OCI-LY7 (cell line): ENCODE measurements at regions not wholly inside any gene's neighbourhood (a gene's known extent, or its start where the extent isn't known, plus 50 kb on each side); places are given as distances from the start of the nearest gene placed in this dataset.

Experiments
- CTCF ChIP-seq: fragments of 200-600 bp; sonication (generic); conservative IDR thresholded peaks from 2 replicates; pipeline ENCODE4 v1.5.1; 2014; ENCODE audit warnings: mild to moderate bottlenecking, antibody characterized with exemption, low read length, moderate library complexity, mixed read lengths
- EZH2phosphoT487 ChIP-seq: fragments of 200-600 bp; sonication (generic); IDR thresholded peaks from 2 replicates; pipeline ENCODE4 v1.6.1; 2018; ENCODE audit warnings: low read depth, borderline replicate concordance, mild to moderate bottlenecking, mixed run types, antibody characterized with exemption, low read length, moderate library complexity, mixed read lengths

GRCh38 chr1:83632906-83633305 lies 366.0 kb downstream of the TTLL7 start:
- no peak for TF ChIP-seq CTCF
- TF ChIP-seq EZH2phosphoT487: no peak
